Natural killer cell (primary cell): ENCODE measurements at regions not wholly inside any gene's neighbourhood (a gene's known extent, or its start where the extent isn't known, plus 50 kb on each side); places are given as distances from the start of the nearest gene placed in this dataset.

ENCODE experiments used
- ATAC-seq, 3 donors: fragments of 150-1000 bp in 2 of 3; fragments of 200-7000 bp in 1 of 3; cut with Tn5 transposase; 1 replicate in 1 of 3; 2 replicates in 2 of 3; pipeline ENCODE4 v1.10.0; 2021; ENCODE audit warnings: mild to moderate bottlenecking in 2 of 3, moderate library complexity in 2 of 3
- DNase-seq, 2 donors: peaks; one replicate each; pipeline versions ENCODE4 v3.0.0 to v3.0.0-alpha.2; 2013 to 2021; ENCODE audit warnings: mixed read lengths in 1 of 2
- H3K27ac ChIP-seq: one replicate; pipeline ENCODE4 v1.5.1; 2013; ENCODE audit warnings: mild to moderate bottlenecking, low read length
- H3K27me3 ChIP-seq: one replicate; pipeline ENCODE4 v1.6.1; 2013; ENCODE audit warnings: low read length; ENCODE audit not compliant: control insufficient read depth, insufficient read depth
- H3K36me3 ChIP-seq: one replicate; pipeline ENCODE4 v1.6.1; 2013; ENCODE audit warnings: low read length; ENCODE audit not compliant: control insufficient read depth, insufficient read depth
- H3K4me1 ChIP-seq: one replicate; pipeline ENCODE4 v1.6.1; 2013; ENCODE audit warnings: low read length; ENCODE audit not compliant: control insufficient read depth, insufficient read depth
- H3K4me3 ChIP-seq: one replicate; pipeline ENCODE4 v1.5.1; 2013; ENCODE audit warnings: low read length
- H3K9me3 ChIP-seq: one replicate; pipeline ENCODE4 v1.6.1; 2013; ENCODE audit warnings: low read length; ENCODE audit not compliant: control insufficient read depth, insufficient read depth
- H3K27ac Mint-ChIP-seq, 2 donors: one replicate each; pipeline ENCODE4 v1.8.0; 2022; ENCODE audit warnings: mild to moderate bottlenecking in 2 of 2, mixed read lengths in 2 of 2, moderate library complexity in 1 of 2
- H3K27me3 Mint-ChIP-seq, 2 donors: one replicate each; pipeline ENCODE4 v1.8.0; 2022; ENCODE audit warnings: low read depth in 2 of 2, mixed read lengths in 2 of 2
- H3K36me3 Mint-ChIP-seq: one replicate; pipeline ENCODE4 v1.8.0; 2022; ENCODE audit warnings: mixed read lengths
- H3K4me1 Mint-ChIP-seq, 2 donors: one replicate each; pipeline ENCODE4 v1.8.0; 2022; ENCODE audit warnings: mixed read lengths in 2 of 2
- H3K4me3 Mint-ChIP-seq: one replicate; pipeline ENCODE4 v1.8.0; 2022; ENCODE audit warnings: mild to moderate bottlenecking, moderate library complexity, mixed read lengths
- H3K9me3 Mint-ChIP-seq, 2 donors: one replicate each; pipeline ENCODE4 v1.8.0; 2022; ENCODE audit warnings: mixed read lengths in 2 of 2
- CTCF ChIP-seq: fragments of 200-600 bp; IDR thresholded peaks from one replicate; pipeline ENCODE4 v1.8.0; 2022; ENCODE audit warnings: antibody characterized with exemption
- WGBS: methylation state at CpG from one replicate; pipeline ENCODE4 v1.1.7; 2013; ENCODE audit warnings: missing lambda C conversion rate; ENCODE audit not compliant: insufficient coverage; 5-methylcytosine and 5-hydroxymethylcytosine counted together
- intact Hi-C: fragments of 100-400 bp; cut with micrococcal nuclease; formaldehyde crosslinking; loops from one replicate; pipeline ENCODE4 v1.14.2; 2022

GRCh38 chr1:103256490-103256889 lies 148.2 kb upstream of the COL11A1 start:
- peaks cover 9 to 10% of the 10 kb centered on the region in 2 donors for H3K9me3 Mint-ChIP-seq
- H3K4me3 Mint-ChIP-seq, result no peak overlapping the region
- no peak overlapping the region for H3K27ac ChIP-seq
- no peaks in the 10 kb centered on the region for H3K27me3 Mint-ChIP-seq
- intact Hi-C loops, result no loop called here
- no peaks in the 10 kb centered on the region for H3K4me1 Mint-ChIP-seq
- H3K4me1 ChIP-seq, result no peaks in the 10 kb centered on the region
- TF ChIP-seq CTCF, result no peak
- H3K27ac Mint-ChIP-seq, result no peak overlapping the region
- H3K36me3 Mint-ChIP-seq, result no peaks in the 10 kb centered on the region
- ATAC-seq (no peak), DNase-seq (no peak)
- no peak overlapping the region for H3K4me3 ChIP-seq
- H3K36me3 ChIP-seq, result no peaks in the 10 kb centered on the region
- H3K9me3 ChIP-seq, result no peaks in the 10 kb centered on the region
- no peaks in the 10 kb centered on the region for H3K27me3 ChIP-seq
- 100% methylated on average over 1 of the region's 1 CpG for WGBS

- TF ChIP-seq CTCF, result no peak
- no peaks in the 10 kb centered on the region for H3K4me1 ChIP-seq
- WGBS, result no CpG with 5 or more reads among the region's 3 CpGs
- DNase-seq (no peak), ATAC-seq (no peak)
- Mint-ChIP-seq H3K27me3 (no peaks in the 10 kb centered on the region), H3K4me3 (no peak overlapping the region), H3K36me3 (no peaks in the 10 kb centered on the region), H3K27ac (no peak overlapping the region), H3K4me1 (no peaks in the 10 kb centered on the region), H3K9me3 (peaks cover 5 to 9% of the 10 kb centered on the region in 2 donors)
- no peaks in the 10 kb centered on the region for H3K27me3 ChIP-seq
- H3K4me3 ChIP-seq, result no peak overlapping the region
- H3K36me3 ChIP-seq, result no peaks in the 10 kb centered on the region
- no peak overlapping the region for H3K27ac ChIP-seq
- H3K9me3 ChIP-seq, result no peaks in the 10 kb centered on the region
- intact Hi-C loops, result no loop called here
Measured at GRCh38 chr1:103254691-103255090, 146.4 kb upstream of the COL11A1 start.

GRCh38 chr1:103250441-103250861 lies 142.1 kb upstream of the COL11A1 start:
- H3K36me3 Mint-ChIP-seq, result no peaks in the 10 kb centered on the region
- no peak for ATAC-seq

More at GRCh38 chr1:103250441-103250861, 142.1 kb upstream of the COL11A1 start:
- WGBS, result 71% methylated on average over 3 of the region's 3 CpGs
- intact Hi-C loops, result no loop called here
- H3K9me3 ChIP-seq, result no peaks in the 10 kb centered on the region
- H3K9me3 Mint-ChIP-seq, result peaks cover 2 to 4% of the 10 kb centered on the region in 2 donors
- no peaks in the 10 kb centered on the region for H3K4me1 Mint-ChIP-seq
- H3K27ac Mint-ChIP-seq, result no peak overlapping the region
- H3K27ac ChIP-seq, result no peak overlapping the region
- no peaks in the 10 kb centered on the region for H3K27me3 ChIP-seq
- H3K27me3 Mint-ChIP-seq, result no peaks in the 10 kb centered on the region
- no peak overlapping the region for H3K4me3 Mint-ChIP-seq
- TF ChIP-seq CTCF, result no peak
- H3K4me1 ChIP-seq, result no peaks in the 10 kb centered on the region
- H3K4me3 ChIP-seq, result no peak overlapping the region
- no peaks in the 10 kb centered on the region for H3K36me3 ChIP-seq
- no peak for DNase-seq
